DND-41 (cell line): ENCODE measurements at regions not wholly inside any gene's neighbourhood (a gene's known extent, or its start where the extent isn't known, plus 50 kb on each side); places are given as distances from the start of the nearest gene placed in this dataset.

ENCODE experiments used
- ATAC-seq: fragments of 200-7000 bp; cut with Tn5 transposase; 3 replicates; pipeline ENCODE4 v1.9.1; 2021; ENCODE audit warnings: low read depth; ENCODE audit not compliant: insufficient read depth
- DNase-seq: peaks from one replicate; pipeline ENCODE4 v3.0.0-alpha.2; 2020
- H2AFZ ChIP-seq: 2 replicates; pipeline ENCODE4 v1.6.0; 2012; ENCODE audit warnings: low read depth, low read length
- H3K27ac ChIP-seq: 2 replicates; pipeline ENCODE4 v1.5.1; 2012; ENCODE audit warnings: low read length, inconsistent platforms
- H3K27me3 ChIP-seq: fragments of 200-600 bp; sonication (generic); 2 replicates; pipeline ENCODE4 v1.6.0; 2012; ENCODE audit warnings: low read length, mild to moderate bottlenecking, inconsistent platforms; ENCODE audit not compliant: insufficient read depth, poor library complexity
- H3K36me3 ChIP-seq: 2 replicates; pipeline ENCODE4 v1.5.1; 2012; ENCODE audit warnings: low read length, inconsistent platforms; ENCODE audit not compliant: insufficient read depth
- H3K4me1 ChIP-seq: 2 replicates; pipeline ENCODE4 v1.5.1; 2012; ENCODE audit warnings: mild to moderate bottlenecking, low read length; ENCODE audit not compliant: insufficient read depth
- H3K4me2 ChIP-seq: 2 replicates; pipeline ENCODE4 v1.6.0; 2012; ENCODE audit warnings: mild to moderate bottlenecking, moderate library complexity, low read length, inconsistent platforms; ENCODE audit not compliant: insufficient read depth
- H3K4me3 ChIP-seq, 2 experiments: fragments of 200-600 bp in 1 of 2; shearing (Covaris generic) in 1 of 2; 2 replicates each; pipeline ENCODE4 v1.5.1; 2012 to 2016; ENCODE audit warnings: inconsistent platforms in 2 of 2, low read length in 2 of 2, mild to moderate bottlenecking in 2 of 2, low read depth in 1 of 2, moderate library complexity in 1 of 2
- H3K79me2 ChIP-seq: 2 replicates; pipeline ENCODE4 v1.6.0; 2012; ENCODE audit warnings: low read length, inconsistent platforms; ENCODE audit not compliant: insufficient read depth
- H3K9ac ChIP-seq: 2 replicates; pipeline ENCODE4 v1.6.0; 2012; ENCODE audit warnings: low read depth, mild to moderate bottlenecking, inconsistent platforms, low read length, moderate library complexity
- H3K9me3 ChIP-seq: 2 replicates; pipeline ENCODE4 v1.5.1; 2012; ENCODE audit warnings: low read length, moderate library complexity, mild to moderate bottlenecking, inconsistent platforms; ENCODE audit not compliant: insufficient read depth, severe bottlenecking
- H4K20me1 ChIP-seq: 2 replicates; pipeline ENCODE4 v1.6.0; 2012; ENCODE audit warnings: low read length; ENCODE audit not compliant: insufficient read depth
- CTCF ChIP-seq: IDR thresholded peaks from 2 replicates; pipeline ENCODE4 v1.5.1; 2012; ENCODE audit warnings: borderline replicate concordance, low read length, moderate library complexity, mild to moderate bottlenecking; ENCODE audit not compliant: poor library complexity, severe bottlenecking; ENCODE audit errors: extremely low read depth
- EZH2 ChIP-seq: IDR thresholded peaks from 3 replicates; pipeline ENCODE4 v1.6.1; 2012; ENCODE audit warnings: borderline replicate concordance, low read depth, mild to moderate bottlenecking, moderate library complexity, low read length, inconsistent platforms; ENCODE audit not compliant: severe bottlenecking

GRCh38 chr1:232192781-232193450 lies 437.0 kb downstream of the SIPA1L2 start:
- H3K4me2 ChIP-seq: no peak overlapping the region
- no peak overlapping the region for H3K4me3 ChIP-seq
- no peaks in the 10 kb centered on the region for H3K4me1 ChIP-seq
- H4K20me1 ChIP-seq: no peaks in the 10 kb centered on the region
- H3K27ac ChIP-seq: no peak overlapping the region
- H3K9me3 ChIP-seq: no peaks in the 10 kb centered on the region
- no peaks in the 10 kb centered on the region for H3K36me3 ChIP-seq
- no peaks in the 10 kb centered on the region for H3K79me2 ChIP-seq
- TF ChIP-seq CTCF: no peak
- no peak for TF ChIP-seq EZH2
- ATAC-seq (no peak), DNase-seq (no peak)
- H2AFZ ChIP-seq: no peak overlapping the region
- H3K27me3 ChIP-seq: no peaks in the 10 kb centered on the region
- H3K9ac ChIP-seq: no peak overlapping the region

GRCh38 chr1:232191560-232191959 lies 438.4 kb downstream of the SIPA1L2 start:
- Histone ChIP-seq H3K4me2 (no peak overlapping the region), H2AFZ (no peak overlapping the region), H3K9ac (no peak overlapping the region), H3K4me3 (no peak overlapping the region), H3K27me3 (no peaks in the 10 kb centered on the region), H3K79me2 (no peaks in the 10 kb centered on the region), H3K9me3 (no peaks in the 10 kb centered on the region), H3K36me3 (no peaks in the 10 kb centered on the region), H3K27ac (no peak overlapping the region), H4K20me1 (no peaks in the 10 kb centered on the region), H3K4me1 (no peaks in the 10 kb centered on the region)
- DNase-seq (no peak), ATAC-seq (no peak)
- TF ChIP-seq CTCF: no peak

DNA sequence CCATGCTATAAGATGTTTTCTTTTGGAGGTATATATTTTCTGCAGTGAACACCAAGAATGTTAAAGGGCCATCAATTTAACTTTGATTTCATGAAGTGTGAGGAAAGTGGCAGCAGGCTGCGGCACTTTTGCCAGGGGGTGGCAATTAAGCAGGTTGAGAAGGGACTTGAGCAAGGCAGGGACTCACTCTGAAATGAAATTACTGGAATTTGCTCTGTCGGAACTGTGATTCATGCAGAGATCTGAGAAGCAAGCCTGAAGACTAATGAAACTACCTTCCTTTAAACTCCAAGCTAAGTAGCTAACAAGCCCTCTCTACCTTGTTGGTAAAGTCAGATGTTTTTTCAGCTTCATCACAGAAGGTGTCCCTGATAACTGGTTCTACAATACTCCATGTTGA lies 441.6 kb downstream of the SIPA1L2 start:
- Histone ChIP-seq H3K27ac (no peak overlapping the region), H3K4me3 (no peak overlapping the region), H3K79me2 (no peaks in the 10 kb centered on the region), H2AFZ (no peak overlapping the region), H4K20me1 (no peaks in the 10 kb centered on the region), H3K36me3 (no peaks in the 10 kb centered on the region), H3K9ac (no peak overlapping the region), H3K27me3 (no peaks in the 10 kb centered on the region), H3K4me2 (no peak overlapping the region), H3K9me3 (no peaks in the 10 kb centered on the region), H3K4me1 (no peaks in the 10 kb centered on the region)
- ATAC-seq (no peak), DNase-seq (no peak)
- TF ChIP-seq CTCF (no peak), EZH2 (no peak)

DNA sequence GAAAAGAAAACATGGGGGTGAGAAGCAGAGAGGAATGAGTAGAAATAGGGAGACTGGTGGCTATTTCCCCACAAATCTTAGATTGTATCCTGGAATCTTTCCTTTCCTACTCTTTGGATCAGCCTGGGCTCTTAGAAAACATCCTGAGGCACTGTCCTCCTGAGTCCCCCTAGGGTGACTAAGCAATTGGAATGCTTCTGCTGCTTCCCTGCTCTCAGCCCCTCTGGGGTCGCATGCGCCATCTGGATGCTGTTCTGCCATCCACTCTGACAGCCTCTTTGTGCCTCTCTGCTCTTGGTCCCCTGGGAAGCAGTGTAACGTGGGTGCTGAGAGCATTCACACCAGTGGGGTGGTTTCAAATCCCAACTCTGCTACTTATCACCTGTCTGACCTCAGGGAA lies 443.0 kb downstream of the SIPA1L2 start:
- no peaks in the 10 kb centered on the region for H3K79me2 ChIP-seq
- DNase-seq (no peak), ATAC-seq (no peak)
- no peak overlapping the region for H3K9ac ChIP-seq
- H3K27ac ChIP-seq: no peak overlapping the region
- no peak overlapping the region for H2AFZ ChIP-seq
- H4K20me1 ChIP-seq: no peaks in the 10 kb centered on the region
- no peaks in the 10 kb centered on the region for H3K27me3 ChIP-seq
- no peak for TF ChIP-seq EZH2
- no peak for TF ChIP-seq CTCF
- no peaks in the 10 kb centered on the region for H3K36me3 ChIP-seq
- H3K4me3 ChIP-seq: no peak overlapping the region
- H3K4me2 ChIP-seq: no peak overlapping the region
- no peaks in the 10 kb centered on the region for H3K4me1 ChIP-seq
- H3K9me3 ChIP-seq: no peaks in the 10 kb centered on the region
